ENCODE measurements at regions not wholly inside any gene's neighbourhood (a gene's known extent, or its start where the extent isn't known, plus 50 kb on each side); places are given as distances from the start of the nearest gene placed in this dataset.

GRCh38 chr2:20507166-20507692, 60.4 kb downstream of the RHOB start:
- Histone ChIP-seq H3K27me3 (ENCODE audit: insufficient read depth in 3 of 3, low read length in 2 of 3) (no peaks in the 10 kb centered on the region), H3K36me3 (ENCODE audit: insufficient read depth in 1 of 2, low read depth in 1 of 2) (no peaks in the 10 kb centered on the region), H3K4me3 (no peak overlapping the region), H3K9me3 (no peaks in the 10 kb centered on the region), H3K27ac (peak overlapping the region; percentile 47), H3K4me1 (peaks cover 5% of the 10 kb centered on the region)
- intact Hi-C loops (cut with DNase I): no loop called here
- no peak for TF ChIP-seq CTCF (IDR thresholded peaks at IDR 0.05)
- ATAC-seq (peak; percentile 47 to 78 (median 68)), DNase-seq (no peak)
- WGBS, 3 donors: 24 to 53% (median 36%) methylated on average over 5 of the region's 5 CpGs

DNA sequence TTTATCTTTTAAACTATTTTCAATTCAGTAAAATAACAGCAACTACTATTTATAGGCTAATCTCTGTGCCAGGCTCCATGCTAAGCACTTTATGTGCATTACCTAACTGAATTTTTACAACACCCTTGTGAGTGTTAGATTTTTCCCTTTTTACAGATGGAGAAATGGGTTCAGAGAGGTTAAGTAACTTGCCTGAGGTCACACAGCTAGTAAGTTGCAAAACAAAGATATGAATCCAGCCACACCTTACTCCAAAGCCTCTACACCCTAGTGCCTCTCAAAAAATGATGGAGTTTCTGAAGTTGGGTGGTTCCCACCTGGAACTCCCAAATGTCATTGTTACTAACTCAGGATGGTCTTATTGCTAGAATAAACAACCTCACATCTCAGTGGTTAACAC, 60.8 kb downstream of the RHOB start:
- DNase-seq: no peak
- no peak for ATAC-seq
- H3K9me3 ChIP-seq: no peaks in the 10 kb centered on the region
- H3K27me3 ChIP-seq (ENCODE audit: insufficient read depth in 3 of 3, low read length in 2 of 3): no peaks in the 10 kb centered on the region
- peaks cover 5% of the 10 kb centered on the region for H3K4me1 ChIP-seq
- TF ChIP-seq CTCF (IDR thresholded peaks at IDR 0.05): no peak
- no peaks in the 10 kb centered on the region for H3K36me3 ChIP-seq (ENCODE audit: insufficient read depth in 1 of 2, low read depth in 1 of 2)
- H3K27ac ChIP-seq: peak overlapping the region; percentile 47
- intact Hi-C loops (cut with DNase I): no loop called here
- H3K4me3 ChIP-seq: no peak overlapping the region

GRCh38 chr2:20509301-20509769, 62.5 kb downstream of the RHOB start:
- ATAC-seq (no peak), DNase-seq (no peak)
- no peaks in the 10 kb centered on the region for H3K36me3 ChIP-seq (ENCODE audit: insufficient read depth in 1 of 2, low read depth in 1 of 2)
- no peak overlapping the region for H3K27ac ChIP-seq
- no peaks in the 10 kb centered on the region for H3K9me3 ChIP-seq
- no peaks in the 10 kb centered on the region for H3K27me3 ChIP-seq (ENCODE audit: insufficient read depth in 3 of 3, low read length in 2 of 3)
- 91 to 95% (median 92%) methylated on average over 6 of the region's 6 CpGs for WGBS, 3 donors
- H3K4me3 ChIP-seq: no peak overlapping the region
- intact Hi-C loops (cut with DNase I): no loop called here
- no peak for TF ChIP-seq CTCF (IDR thresholded peaks at IDR 0.05)
- peaks cover 5% of the 10 kb centered on the region for H3K4me1 ChIP-seq

GRCh38 chr2:20509770-20510490, 63.1 kb downstream of the RHOB start:
- intact Hi-C loops (cut with DNase I): no loop called here
- Histone ChIP-seq H3K4me3 (no peak overlapping the region), H3K27ac (no peak overlapping the region), H3K27me3 (ENCODE audit: insufficient read depth in 3 of 3, low read length in 2 of 3) (no peaks in the 10 kb centered on the region), H3K4me1 (peaks cover 5% of the 10 kb centered on the region), H3K36me3 (ENCODE audit: insufficient read depth in 1 of 2, low read depth in 1 of 2) (no peaks in the 10 kb centered on the region), H3K9me3 (no peaks in the 10 kb centered on the region)
- no peak for TF ChIP-seq CTCF (IDR thresholded peaks at IDR 0.05)
- 81 to 84% (median 83%) methylated on average over 15 of the region's 15 CpGs for WGBS, 3 donors
- ATAC-seq (no peak), DNase-seq (no peak)

DNA sequence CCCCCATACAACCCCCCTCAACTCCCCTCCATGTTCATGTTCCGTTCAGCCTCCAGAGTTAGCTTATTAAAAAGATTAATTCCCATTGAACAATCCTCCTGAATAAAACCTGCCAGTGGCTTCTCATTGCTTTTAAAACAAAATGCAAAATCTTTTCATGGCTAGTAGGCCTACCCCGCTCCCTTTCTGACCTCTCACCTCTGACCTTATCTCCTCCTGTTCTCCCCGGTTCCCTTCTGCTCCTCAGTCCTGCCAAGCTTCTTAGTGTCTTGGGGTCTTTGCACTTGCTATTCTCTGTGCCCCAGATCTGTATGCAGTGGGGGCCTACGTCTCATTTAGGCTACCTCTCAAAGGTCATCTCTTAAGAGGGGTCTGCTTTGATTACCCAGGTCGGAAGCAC, 64.3 kb downstream of the RHOB start:
- Histone ChIP-seq H3K4me1 (peaks cover 5% of the 10 kb centered on the region), H3K4me3 (no peak overlapping the region), H3K9me3 (no peaks in the 10 kb centered on the region), H3K27ac (no peak overlapping the region), H3K27me3 (ENCODE audit: insufficient read depth in 3 of 3, low read length in 2 of 3) (no peaks in the 10 kb centered on the region), H3K36me3 (ENCODE audit: insufficient read depth in 1 of 2, low read depth in 1 of 2) (no peaks in the 10 kb centered on the region)
- ATAC-seq: no peak
- intact Hi-C loops (cut with DNase I): no loop called here
- TF ChIP-seq CTCF (IDR thresholded peaks at IDR 0.05): no peak
- no peak for DNase-seq
- 91 to 96% (median 95%) methylated on average over 5 of the region's 5 CpGs for WGBS, 3 donors
